ENCODE measurements at regions not wholly inside any gene's neighbourhood (a gene's known extent, or its start where the extent isn't known, plus 50 kb on each side); places are given as distances from the start of the nearest gene placed in this dataset.

DNA sequence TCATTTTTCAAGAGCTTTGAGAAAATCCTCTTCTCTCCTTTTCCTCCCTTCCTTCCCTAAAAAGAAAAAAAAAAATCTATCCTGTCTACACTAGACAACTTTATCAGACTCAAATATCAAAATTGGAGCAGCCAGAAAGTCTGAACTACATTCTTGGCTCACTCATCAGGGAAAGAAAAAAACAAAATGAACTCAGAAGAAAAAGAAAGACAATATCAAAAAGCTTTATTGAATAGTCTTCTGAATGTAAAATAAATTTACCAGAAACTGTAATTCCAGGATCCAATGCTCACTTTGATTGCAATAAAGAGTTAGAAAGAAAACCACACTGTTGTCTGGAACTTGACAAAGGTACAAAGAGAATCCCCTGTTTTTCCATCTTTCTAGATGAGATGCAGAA lies 507.2 kb upstream of the MPDZ start:
- ChIA-PET CTCF (no interaction called here), POLR2A (no interaction called here)
- DNase-seq (no peak), ATAC-seq (no peak)
- Mint-ChIP-seq H3K27me3 (ENCODE audit: low read depth) (no peaks in the 10 kb centered on the region), H3K27ac (no peak overlapping the region), H3K9me3 (ENCODE audit: insufficient read depth) (peaks cover 3% of the 10 kb centered on the region), H3K4me3 (no peak overlapping the region), H3K36me3 (ENCODE audit: low read depth) (no peaks in the 10 kb centered on the region), H3K4me1 (ENCODE audit: low read depth) (no peaks in the 10 kb centered on the region)

DNA sequence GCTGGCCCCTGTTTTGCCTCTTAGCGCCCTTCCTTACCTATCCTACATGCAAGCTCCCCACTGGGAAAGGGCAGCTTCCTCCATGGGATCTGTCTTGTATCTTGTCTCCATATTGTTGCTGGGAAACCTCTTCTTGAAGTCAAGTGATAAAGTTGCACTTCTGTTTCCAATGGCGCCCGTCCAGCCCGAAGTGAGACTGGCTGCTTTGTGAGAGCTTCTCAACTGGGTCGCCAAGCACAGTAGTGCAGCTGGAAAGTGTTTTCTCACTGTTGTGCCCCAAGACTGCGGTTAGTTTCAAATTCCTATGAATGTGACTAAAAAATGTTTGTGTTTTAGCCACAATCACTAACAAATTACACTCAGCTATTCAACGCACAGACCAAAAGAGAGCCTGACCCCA lies 506.6 kb upstream of the MPDZ start:
- Mint-ChIP-seq H3K9me3 (ENCODE audit: insufficient read depth) (peaks cover 5% of the 10 kb centered on the region), H3K4me1 (ENCODE audit: low read depth) (no peaks in the 10 kb centered on the region), H3K27ac (no peak overlapping the region), H3K27me3 (ENCODE audit: low read depth) (no peaks in the 10 kb centered on the region), H3K4me3 (no peak overlapping the region), H3K36me3 (ENCODE audit: low read depth) (no peaks in the 10 kb centered on the region)
- ATAC-seq (no peak), DNase-seq (no peak)
- POLR2A ChIA-PET: no interaction called here
- CTCF ChIA-PET: no interaction called here

DNA sequence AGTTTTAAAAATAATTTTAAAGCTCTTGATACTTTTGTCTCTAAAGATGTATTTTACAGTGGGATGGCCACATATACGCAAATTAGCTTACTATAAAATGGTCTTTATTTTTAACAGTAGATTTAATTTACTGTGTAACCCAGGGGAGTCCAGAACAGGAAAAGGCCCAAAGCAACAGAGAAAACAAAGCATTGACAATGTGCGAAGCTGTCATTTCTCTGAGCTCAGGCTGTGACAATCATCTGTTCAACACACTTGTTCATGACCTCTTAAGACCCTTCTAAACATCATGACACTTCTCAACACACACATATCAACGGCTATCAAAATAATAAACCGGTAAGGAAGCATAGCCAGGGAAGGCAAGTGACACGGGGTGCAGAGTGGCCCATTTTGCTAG lies 499.6 kb upstream of the MPDZ start:
- ChIA-PET POLR2A (no interaction called here), CTCF (no interaction called here)
- H3K27me3 Mint-ChIP-seq (ENCODE audit: low read depth): no peaks in the 10 kb centered on the region
- H3K9me3 Mint-ChIP-seq (ENCODE audit: insufficient read depth): peaks cover 4% of the 10 kb centered on the region
- no peak overlapping the region for H3K27ac Mint-ChIP-seq
- no peak for DNase-seq
- ATAC-seq: no peak
- no peak overlapping the region for H3K4me3 Mint-ChIP-seq
- H3K36me3 Mint-ChIP-seq (ENCODE audit: low read depth): no peaks in the 10 kb centered on the region
- no peaks in the 10 kb centered on the region for H3K4me1 Mint-ChIP-seq (ENCODE audit: low read depth)

DNA sequence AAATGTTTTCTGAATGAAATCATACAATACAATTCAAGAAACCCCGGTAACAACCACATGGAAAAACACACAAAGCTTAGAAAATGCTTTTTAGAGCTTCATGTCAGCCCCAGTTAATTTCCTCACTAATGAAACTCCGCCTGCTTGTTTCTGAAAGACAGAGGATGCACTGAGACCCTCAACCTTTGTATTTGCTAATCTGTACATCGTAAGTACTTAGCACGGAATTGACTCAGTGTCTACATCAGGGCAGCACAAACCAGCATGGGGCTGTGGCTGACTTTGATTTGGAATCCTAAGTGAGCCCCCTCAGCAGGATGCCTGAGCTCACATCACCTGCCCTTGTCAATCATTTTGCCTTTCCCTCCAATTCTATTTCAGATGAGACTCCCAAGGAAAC lies 499.1 kb upstream of the MPDZ start:
- Mint-ChIP-seq H3K36me3 (ENCODE audit: low read depth) (no peaks in the 10 kb centered on the region), H3K4me1 (ENCODE audit: low read depth) (no peaks in the 10 kb centered on the region), H3K4me3 (no peak overlapping the region), H3K9me3 (ENCODE audit: insufficient read depth) (peaks cover 4% of the 10 kb centered on the region), H3K27me3 (ENCODE audit: low read depth) (no peaks in the 10 kb centered on the region), H3K27ac (no peak overlapping the region)
- DNase-seq (no peak), ATAC-seq (no peak)
- CTCF ChIA-PET: no interaction called here
- POLR2A ChIA-PET: no interaction called here

DNA sequence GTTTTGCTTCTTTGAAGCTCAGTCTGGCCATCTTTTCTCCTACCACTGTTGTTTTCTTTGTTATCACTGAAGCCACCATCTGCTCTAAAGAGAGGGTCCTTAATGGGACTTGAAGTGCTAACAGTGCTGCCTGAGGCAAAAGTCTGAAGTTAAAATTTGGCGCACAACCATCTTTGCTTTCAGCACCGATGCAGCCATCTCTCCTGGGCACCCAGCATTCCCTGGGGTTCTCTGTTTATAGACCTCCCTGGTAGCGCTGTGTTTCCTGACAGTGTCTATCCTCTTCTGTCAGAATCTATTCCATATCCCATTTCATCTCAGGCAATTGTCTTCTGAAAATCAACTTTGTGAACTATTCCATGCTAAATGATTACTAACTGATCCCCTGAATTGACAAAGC lies 491.5 kb upstream of the MPDZ start:
- ChIA-PET POLR2A (no interaction called here), CTCF (no interaction called here)
- Mint-ChIP-seq H3K4me3 (no peak overlapping the region), H3K4me1 (ENCODE audit: low read depth) (no peaks in the 10 kb centered on the region), H3K27me3 (ENCODE audit: low read depth) (no peaks in the 10 kb centered on the region), H3K36me3 (ENCODE audit: low read depth) (no peaks in the 10 kb centered on the region), H3K27ac (no peak overlapping the region), H3K9me3 (ENCODE audit: insufficient read depth) (no peaks in the 10 kb centered on the region)
- ATAC-seq (no peak), DNase-seq (no peak)

DNA sequence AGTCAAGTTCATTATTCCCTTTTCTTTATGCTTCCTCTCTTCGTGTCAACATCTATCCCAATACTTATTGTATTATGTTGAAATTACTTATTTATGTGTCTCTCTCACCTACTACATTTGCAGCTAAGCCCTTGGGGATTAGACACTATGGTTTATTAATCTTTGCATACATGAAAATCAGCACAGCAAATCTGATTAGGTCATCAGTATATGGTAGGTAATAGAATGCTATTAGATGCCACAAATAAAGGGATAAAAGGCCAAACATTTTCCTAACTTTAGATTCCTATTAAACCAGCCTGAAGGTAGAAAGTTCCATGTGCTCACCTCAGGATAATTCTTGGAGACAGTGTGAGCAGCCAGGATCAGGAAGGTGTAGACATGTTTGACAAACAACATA lies 490.1 kb upstream of the MPDZ start:
- no peak overlapping the region for H3K4me3 Mint-ChIP-seq
- no peaks in the 10 kb centered on the region for H3K9me3 Mint-ChIP-seq (ENCODE audit: insufficient read depth)
- H3K4me1 Mint-ChIP-seq (ENCODE audit: low read depth): no peaks in the 10 kb centered on the region
- ChIA-PET POLR2A (no interaction called here), CTCF (no interaction called here)
- no peaks in the 10 kb centered on the region for H3K36me3 Mint-ChIP-seq (ENCODE audit: low read depth)
- DNase-seq (no peak), ATAC-seq (no peak)
- no peak overlapping the region for H3K27ac Mint-ChIP-seq
- H3K27me3 Mint-ChIP-seq (ENCODE audit: low read depth): no peaks in the 10 kb centered on the region

DNA sequence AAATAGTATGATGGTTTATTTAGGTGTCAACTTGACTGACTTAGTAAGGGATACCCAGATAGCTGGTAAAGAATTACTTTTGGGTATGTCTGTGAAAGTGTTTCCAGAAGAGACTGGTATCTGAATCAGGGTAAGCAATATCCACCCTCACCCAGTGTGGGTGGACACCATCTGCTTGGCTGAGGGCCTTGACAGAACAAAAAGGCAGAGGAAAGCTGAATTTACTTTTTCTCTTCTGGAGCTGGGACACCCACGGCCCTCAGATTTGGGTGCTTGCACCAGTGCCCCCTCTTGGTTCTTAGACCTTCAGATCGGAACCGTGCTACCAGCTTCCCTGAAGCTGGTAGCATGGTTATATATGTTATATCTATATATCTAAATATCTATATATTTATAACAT lies 489.5 kb upstream of the MPDZ start:
- Mint-ChIP-seq H3K4me3 (no peak overlapping the region), H3K27ac (no peak overlapping the region), H3K27me3 (ENCODE audit: low read depth) (no peaks in the 10 kb centered on the region), H3K36me3 (ENCODE audit: low read depth) (no peaks in the 10 kb centered on the region), H3K4me1 (ENCODE audit: low read depth) (no peaks in the 10 kb centered on the region), H3K9me3 (ENCODE audit: insufficient read depth) (no peaks in the 10 kb centered on the region)
- POLR2A ChIA-PET: no interaction called here
- no peak for ATAC-seq
- DNase-seq: no peak
- CTCF ChIA-PET: no interaction called here

DNA sequence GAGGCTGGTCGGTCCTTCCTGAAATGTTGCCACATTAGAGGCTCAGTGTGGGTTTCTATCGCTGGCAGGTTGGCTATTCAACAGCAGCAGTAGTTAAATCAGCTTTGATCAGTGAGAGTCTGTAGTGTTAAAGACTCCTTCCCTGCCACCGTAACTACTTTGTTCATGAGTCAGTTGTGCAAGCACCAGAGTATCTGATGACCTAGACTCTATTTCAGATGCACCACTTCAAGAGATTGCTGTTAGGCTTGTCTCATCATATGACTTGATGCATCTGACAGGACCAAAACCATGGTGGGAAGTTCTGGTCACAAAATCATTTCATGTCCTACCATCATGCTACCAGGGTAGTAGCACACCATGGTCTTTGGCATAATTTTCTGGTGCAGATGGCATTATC lies 482.7 kb upstream of the MPDZ start:
- H3K27ac Mint-ChIP-seq: no peak overlapping the region
- H3K36me3 Mint-ChIP-seq (ENCODE audit: low read depth): no peaks in the 10 kb centered on the region
- no peaks in the 10 kb centered on the region for H3K4me1 Mint-ChIP-seq (ENCODE audit: low read depth)
- DNase-seq (no peak), ATAC-seq (no peak)
- H3K9me3 Mint-ChIP-seq (ENCODE audit: insufficient read depth): no peaks in the 10 kb centered on the region
- H3K27me3 Mint-ChIP-seq (ENCODE audit: low read depth): no peaks in the 10 kb centered on the region
- ChIA-PET CTCF (no interaction called here), POLR2A (no interaction called here)
- H3K4me3 Mint-ChIP-seq: no peak overlapping the region

DNA sequence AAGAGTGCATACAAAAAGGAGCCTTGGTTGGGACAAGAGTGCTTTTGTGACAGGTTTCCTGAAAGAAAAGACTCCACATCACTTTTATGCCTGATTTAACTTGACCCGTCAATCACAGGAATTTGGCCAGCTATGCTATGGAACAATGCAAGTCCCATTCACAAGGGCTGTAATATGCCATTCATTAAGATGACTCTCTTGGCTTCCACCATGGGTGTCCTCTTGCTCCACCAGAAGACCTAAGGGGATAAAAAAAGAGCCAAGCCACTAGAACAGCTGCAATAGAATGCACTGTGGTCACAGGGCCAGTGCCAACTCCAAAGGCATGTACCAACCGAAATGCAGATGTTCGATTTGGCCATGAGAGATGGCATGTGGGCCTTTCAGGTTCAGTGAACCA lies 480.1 kb upstream of the MPDZ start:
- ChIA-PET CTCF (no interaction called here), POLR2A (no interaction called here)
- no peaks in the 10 kb centered on the region for H3K27me3 Mint-ChIP-seq (ENCODE audit: low read depth)
- ATAC-seq: no peak
- H3K4me3 Mint-ChIP-seq: no peak overlapping the region
- no peak for DNase-seq
- no peaks in the 10 kb centered on the region for H3K9me3 Mint-ChIP-seq (ENCODE audit: insufficient read depth)
- H3K36me3 Mint-ChIP-seq (ENCODE audit: low read depth): no peaks in the 10 kb centered on the region
- H3K4me1 Mint-ChIP-seq (ENCODE audit: low read depth): no peaks in the 10 kb centered on the region
- no peak overlapping the region for H3K27ac Mint-ChIP-seq

DNA sequence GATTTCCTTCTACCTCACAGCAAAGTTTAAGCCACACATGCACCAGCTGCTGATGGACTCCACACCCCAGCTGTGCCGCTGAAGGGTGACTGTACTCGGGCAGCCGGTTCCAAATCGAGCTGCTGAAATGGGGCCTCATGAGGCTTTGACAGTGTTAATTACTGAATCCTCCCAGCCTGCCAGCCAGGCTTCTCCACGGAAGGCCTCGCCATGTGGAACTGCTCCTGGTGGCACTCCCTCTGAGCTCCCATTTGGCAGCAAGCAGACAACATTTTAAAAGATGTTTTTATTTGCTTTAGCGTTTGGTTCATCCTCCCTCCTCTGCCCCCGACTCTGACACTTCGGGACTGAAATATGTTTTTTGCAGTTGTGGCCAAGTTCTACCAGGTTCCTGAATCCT lies 479.4 kb upstream of the MPDZ start:
- Mint-ChIP-seq H3K27me3 (ENCODE audit: low read depth) (no peaks in the 10 kb centered on the region), H3K36me3 (ENCODE audit: low read depth) (no peaks in the 10 kb centered on the region), H3K4me3 (no peak overlapping the region), H3K9me3 (ENCODE audit: insufficient read depth) (no peaks in the 10 kb centered on the region), H3K4me1 (ENCODE audit: low read depth) (no peaks in the 10 kb centered on the region), H3K27ac (no peak overlapping the region)
- CTCF ChIA-PET: no interaction called here
- DNase-seq (no peak), ATAC-seq (no peak)
- POLR2A ChIA-PET: no interaction called here

DNA sequence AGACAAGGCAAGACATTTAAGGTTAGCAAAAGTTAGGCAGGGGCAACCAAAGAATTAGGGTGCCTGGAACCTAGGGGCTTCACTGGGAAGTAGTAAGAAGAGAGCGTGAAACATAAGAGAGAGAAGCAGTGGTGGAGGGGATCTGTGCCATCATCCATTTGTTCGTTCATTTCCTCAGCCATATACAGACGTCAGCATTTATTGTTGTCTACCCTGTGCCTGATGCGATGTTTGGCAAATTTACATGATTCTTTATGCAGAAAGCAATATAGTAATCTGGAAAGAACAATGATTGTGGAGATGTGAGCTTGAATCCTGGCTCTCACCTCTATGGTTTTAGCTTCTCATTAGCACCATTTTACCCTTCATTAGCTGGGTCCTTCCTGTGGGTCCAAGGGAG lies 477.5 kb upstream of the MPDZ start:
- Mint-ChIP-seq H3K27ac (no peak overlapping the region), H3K27me3 (ENCODE audit: low read depth) (no peaks in the 10 kb centered on the region), H3K4me1 (ENCODE audit: low read depth) (no peaks in the 10 kb centered on the region), H3K9me3 (ENCODE audit: insufficient read depth) (no peaks in the 10 kb centered on the region), H3K36me3 (ENCODE audit: low read depth) (no peaks in the 10 kb centered on the region), H3K4me3 (no peak overlapping the region)
- ATAC-seq: no peak
- no peak for DNase-seq
- ChIA-PET POLR2A (no interaction called here), CTCF (no interaction called here)

DNA sequence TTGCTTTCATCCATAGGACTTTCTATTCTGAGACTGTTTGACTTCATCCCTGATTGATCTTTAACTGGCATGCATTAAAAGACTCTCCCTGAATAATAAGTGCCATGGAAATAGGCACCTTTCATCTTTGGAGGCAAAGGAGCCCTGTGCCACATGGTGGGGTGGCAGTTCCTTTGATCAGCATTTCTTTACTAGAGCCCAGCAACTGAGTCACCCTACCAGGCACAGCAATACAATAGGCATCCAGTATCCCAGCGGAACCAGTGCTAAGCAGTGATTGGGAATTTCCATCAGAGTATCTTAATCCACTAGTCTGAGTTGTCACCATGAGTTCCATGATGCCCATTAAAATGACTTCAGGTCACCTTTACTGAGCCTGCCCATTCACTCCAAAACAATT lies 476.1 kb upstream of the MPDZ start:
- Mint-ChIP-seq H3K9me3 (ENCODE audit: insufficient read depth) (no peaks in the 10 kb centered on the region), H3K27ac (no peak overlapping the region), H3K4me1 (ENCODE audit: low read depth) (no peaks in the 10 kb centered on the region), H3K36me3 (ENCODE audit: low read depth) (no peaks in the 10 kb centered on the region), H3K4me3 (no peak overlapping the region), H3K27me3 (ENCODE audit: low read depth) (no peaks in the 10 kb centered on the region)
- POLR2A ChIA-PET: no interaction called here
- CTCF ChIA-PET: no interaction called here
- ATAC-seq (no peak), DNase-seq (no peak)

DNA sequence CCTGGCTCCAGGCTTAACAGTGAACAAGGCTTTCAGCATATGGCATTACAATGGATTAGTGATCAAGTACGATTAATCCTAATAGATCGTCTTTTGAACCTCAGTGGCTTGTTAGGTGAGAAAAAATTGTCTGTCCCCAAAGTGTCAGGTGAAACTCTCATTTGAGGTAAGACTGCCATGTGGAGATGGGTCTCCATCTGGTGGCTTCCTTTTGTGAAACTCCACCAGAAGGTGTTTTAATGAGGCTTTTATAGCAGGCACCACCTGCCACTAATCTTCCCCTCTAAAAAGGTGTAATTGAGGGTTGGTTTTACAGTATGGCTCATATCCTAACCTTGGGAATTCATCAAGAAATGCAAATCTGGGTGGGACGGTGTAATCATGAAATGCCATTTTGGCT lies 471.1 kb upstream of the MPDZ start:
- ChIA-PET POLR2A (no interaction called here), CTCF (no interaction called here)
- ATAC-seq (no peak), DNase-seq (no peak)
- Mint-ChIP-seq H3K4me1 (ENCODE audit: low read depth) (no peaks in the 10 kb centered on the region), H3K9me3 (ENCODE audit: insufficient read depth) (peaks cover 5% of the 10 kb centered on the region), H3K4me3 (no peak overlapping the region), H3K27me3 (ENCODE audit: low read depth) (no peaks in the 10 kb centered on the region), H3K27ac (no peak overlapping the region), H3K36me3 (ENCODE audit: low read depth) (no peaks in the 10 kb centered on the region)

DNA sequence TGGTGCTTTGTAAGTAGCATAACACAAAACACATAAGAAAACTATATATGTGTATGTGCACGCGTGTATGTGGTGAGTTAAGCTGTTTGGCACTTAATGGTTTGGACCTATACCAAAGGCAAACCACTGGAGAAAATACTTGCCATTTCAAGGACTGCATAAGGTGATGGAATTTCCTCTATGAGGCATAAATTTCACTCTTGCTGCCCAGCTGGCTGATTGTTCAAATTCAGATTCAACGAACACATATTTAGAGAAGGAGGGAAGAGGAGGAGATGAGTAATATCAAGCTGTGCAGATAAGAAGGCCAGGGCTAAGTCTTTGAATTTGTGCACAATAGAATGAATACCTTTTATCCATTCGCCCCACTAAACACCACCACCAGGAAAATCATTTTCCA lies 470.6 kb upstream of the MPDZ start:
- ChIA-PET CTCF (no interaction called here), POLR2A (no interaction called here)
- no peak for DNase-seq
- H3K4me3 Mint-ChIP-seq: no peak overlapping the region
- H3K36me3 Mint-ChIP-seq (ENCODE audit: low read depth): no peaks in the 10 kb centered on the region
- H3K4me1 Mint-ChIP-seq (ENCODE audit: low read depth): no peaks in the 10 kb centered on the region
- H3K27me3 Mint-ChIP-seq (ENCODE audit: low read depth): no peaks in the 10 kb centered on the region
- no peak overlapping the region for H3K27ac Mint-ChIP-seq
- peaks cover 5% of the 10 kb centered on the region for H3K9me3 Mint-ChIP-seq (ENCODE audit: insufficient read depth)
- no peak for ATAC-seq
